Upper lobe of left lung (tissue), 6 donors: ENCODE measurements at regions not wholly inside any gene's neighbourhood (a gene's known extent, or its start where the extent isn't known, plus 50 kb on each side); places are given as distances from the start of the nearest gene placed in this dataset.
A peak's percentile ranks its signal among the peaks of the same experiment; 100 is the strongest.

ENCODE experiments used
- ATAC-seq, 2 donors: fragments of 200-7000 bp; cut with Tn5 transposase; one replicate each; pipeline ENCODE4 v1.9.1; 2022; ENCODE audit warnings: mild to moderate bottlenecking in 2 of 2, moderate library complexity in 2 of 2; ENCODE audit not compliant: low FRiP score in 2 of 2
- DNase-seq, 2 donors: peaks; one replicate each; pipeline ENCODE4 v3.0.0-alpha.2; 2019 to 2020
- H3K27ac ChIP-seq, 4 donors: fragments of 200-600 bp; sonication (generic); one replicate each; pipeline ENCODE4 v1.5.1; 2016 to 2019
- H3K27me3 ChIP-seq, 4 donors: fragments of 200-600 bp; sonication (generic); one replicate each; pipeline ENCODE4 v1.5.1; 2017 to 2019
- H3K36me3 ChIP-seq, 4 donors: fragments of 200-600 bp; sonication (generic); one replicate each; pipeline ENCODE4 v1.5.1; 2016 to 2019
- H3K4me1 ChIP-seq, 4 donors: fragments of 200-600 bp; sonication (generic); one replicate each; pipeline ENCODE4 v1.5.1; 2018 to 2019
- H3K4me3 ChIP-seq, 4 donors: fragments of 200-600 bp; sonication (generic); one replicate each; pipeline ENCODE4 v1.5.1; 2017 to 2019; ENCODE audit warnings: mild to moderate bottlenecking in 2 of 4, moderate library complexity in 1 of 4
- H3K9me3 ChIP-seq, 4 donors: fragments of 200-600 bp; sonication (generic); one replicate each; pipeline ENCODE4 v1.5.1; 2018 to 2019
- EP300 ChIP-seq, 4 donors: sonication (generic); formaldehyde crosslinking; IDR thresholded peaks; one replicate each; pipeline ENCODE4 v1.5.1; 2017; ENCODE audit warnings: antibody characterized with exemption in 4 of 4, control low read depth in 2 of 4
- POLR2A ChIP-seq, 4 donors: fragments of 450-650 bp; IDR thresholded peaks; one replicate each; pipeline ENCODE4 v1.5.1; 2016 to 2017; ENCODE audit warnings: antibody characterized with exemption in 4 of 4, mild to moderate bottlenecking in 2 of 4
- POLR2AphosphoS5 ChIP-seq, 2 donors: sonication (generic); formaldehyde crosslinking; IDR thresholded peaks; one replicate each; pipeline ENCODE4 v1.5.1; 2017; ENCODE audit warnings: antibody characterized with exemption in 2 of 2
- WGBS, 2 donors: methylation state at CpG; one replicate each; pipeline ENCODE4 v1.1.5; 2017 to 2018; 5-methylcytosine and 5-hydroxymethylcytosine counted together
- TF ChIP-seq, protein P1 (sequence below), 6 experiments: fragments of 450-650 bp in 4 of 6; fragments of 200-600 bp in 2 of 6; sonication (generic) in 2 of 6; IDR thresholded peaks; one replicate each; pipeline ENCODE4 v1.5.1; 2016 to 2019; ENCODE audit warnings: antibody characterized with exemption in 6 of 6
- donor health status: DM: no; HTN: no; CAD: no; lungs with moderate emphysema.
- donor health status: DM: no; HTN: yes; CAD: no; lungs with severe emphysema.

DNA sequence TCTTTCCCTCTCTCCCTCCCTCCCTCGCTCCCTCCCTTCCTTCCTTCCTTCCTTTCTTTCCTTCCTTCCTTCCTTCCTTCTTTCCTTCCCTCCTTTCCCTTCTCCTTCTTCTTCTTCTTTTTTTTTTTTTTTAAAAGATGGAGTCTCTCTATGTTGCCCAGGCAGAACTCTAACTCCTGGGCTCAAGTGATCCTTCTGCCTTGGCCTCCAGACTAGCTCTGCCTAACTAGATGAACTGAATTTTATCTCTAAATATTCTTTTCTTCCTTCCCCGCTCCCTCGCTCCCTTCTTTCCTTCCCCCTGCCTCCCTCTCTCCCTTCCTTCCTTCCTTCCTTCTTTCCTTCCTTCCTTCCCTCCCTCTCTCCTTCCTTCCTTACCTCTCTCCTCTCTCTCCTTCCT is 170.5 kb upstream of the LHX5 start:
- TF ChIP-seq POLR2AphosphoS5 (IDR thresholded peaks at IDR 0.05) (no peak), EP300 (IDR thresholded peaks at IDR 0.05) (no peak), POLR2A (IDR thresholded peaks at IDR 0.05) (no peak)
- TF ChIP-seq, protein P1, sequence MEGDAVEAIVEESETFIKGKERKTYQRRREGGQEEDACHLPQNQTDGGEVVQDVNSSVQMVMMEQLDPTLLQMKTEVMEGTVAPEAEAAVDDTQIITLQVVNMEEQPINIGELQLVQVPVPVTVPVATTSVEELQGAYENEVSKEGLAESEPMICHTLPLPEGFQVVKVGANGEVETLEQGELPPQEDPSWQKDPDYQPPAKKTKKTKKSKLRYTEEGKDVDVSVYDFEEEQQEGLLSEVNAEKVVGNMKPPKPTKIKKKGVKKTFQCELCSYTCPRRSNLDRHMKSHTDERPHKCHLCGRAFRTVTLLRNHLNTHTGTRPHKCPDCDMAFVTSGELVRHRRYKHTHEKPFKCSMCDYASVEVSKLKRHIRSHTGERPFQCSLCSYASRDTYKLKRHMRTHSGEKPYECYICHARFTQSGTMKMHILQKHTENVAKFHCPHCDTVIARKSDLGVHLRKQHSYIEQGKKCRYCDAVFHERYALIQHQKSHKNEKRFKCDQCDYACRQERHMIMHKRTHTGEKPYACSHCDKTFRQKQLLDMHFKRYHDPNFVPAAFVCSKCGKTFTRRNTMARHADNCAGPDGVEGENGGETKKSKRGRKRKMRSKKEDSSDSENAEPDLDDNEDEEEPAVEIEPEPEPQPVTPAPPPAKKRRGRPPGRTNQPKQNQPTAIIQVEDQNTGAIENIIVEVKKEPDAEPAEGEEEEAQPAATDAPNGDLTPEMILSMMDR (IDR thresholded peaks at IDR 0.05), result no peak

DNA sequence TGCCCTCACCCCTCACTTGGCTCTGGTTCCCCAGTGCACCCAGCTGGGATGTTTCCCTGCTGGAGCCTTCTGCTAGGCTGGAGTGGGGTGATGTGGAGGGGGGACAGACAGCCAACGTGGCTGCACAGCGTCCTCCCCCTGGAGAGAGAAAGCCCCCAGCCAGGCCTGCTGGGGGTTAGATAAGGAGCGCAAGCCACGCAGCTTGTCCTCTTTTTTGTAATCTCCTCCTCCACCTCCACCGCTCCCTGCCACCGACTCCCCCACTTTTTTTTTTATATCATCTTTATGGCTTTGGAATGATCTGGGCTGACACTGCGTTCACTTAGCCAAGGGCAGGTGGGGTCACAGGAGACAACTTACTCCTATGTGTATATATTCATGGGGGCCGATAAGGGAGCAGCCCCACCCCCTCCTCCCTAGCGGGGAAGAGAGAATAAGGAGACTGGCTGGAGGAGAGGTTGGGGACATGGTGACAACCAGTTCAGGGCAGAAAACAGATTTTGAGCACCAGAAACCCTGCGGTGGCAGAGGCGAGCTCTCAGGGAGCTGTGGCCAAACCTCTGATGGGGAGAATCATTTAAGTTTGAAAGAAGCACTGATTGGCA is 169.9 kb upstream of the LHX5 start:
- WGBS, 2 donors, result 22 to 24% methylated on average over 11 of the region's 11 CpGs
- Histone ChIP-seq H3K9me3 (no peaks in the 10 kb centered on the region), H3K4me1 (peaks cover 0 to 4% (median 0%) of the 10 kb centered on the region in 4 donors), H3K27me3 (peaks cover 0 to 5% (median 2%) of the 10 kb centered on the region in 4 donors), H3K27ac (no peak overlapping the region), H3K36me3 (no peaks in the 10 kb centered on the region), H3K4me3 (no peak overlapping the region)
- ATAC-seq, result no peak
- TF ChIP-seq POLR2AphosphoS5 (IDR thresholded peaks at IDR 0.05) (no peak), POLR2A (IDR thresholded peaks at IDR 0.05) (no peak), EP300 (IDR thresholded peaks at IDR 0.05) (no peak)
- TF ChIP-seq, protein P1 (IDR thresholded peaks at IDR 0.05), result no peak
- no peak for DNase-seq

More for the DNA sequence above, 170.5 kb upstream of the LHX5 start:
- H3K36me3 ChIP-seq, result no peaks in the 10 kb centered on the region
- ATAC-seq (no peak), DNase-seq (no peak)
- no peak overlapping the region for H3K4me3 ChIP-seq
- WGBS, 2 donors, result 70 to 87% methylated on average over 3 of the region's 3 CpGs
- peaks cover 0 to 5% (median 2%) of the 10 kb centered on the region in 4 donors for H3K27me3 ChIP-seq
- no peak overlapping the region for H3K27ac ChIP-seq
- H3K9me3 ChIP-seq, result no peaks in the 10 kb centered on the region
- H3K4me1 ChIP-seq, result peaks cover 0 to 4% (median 0%) of the 10 kb centered on the region in 4 donors

DNA sequence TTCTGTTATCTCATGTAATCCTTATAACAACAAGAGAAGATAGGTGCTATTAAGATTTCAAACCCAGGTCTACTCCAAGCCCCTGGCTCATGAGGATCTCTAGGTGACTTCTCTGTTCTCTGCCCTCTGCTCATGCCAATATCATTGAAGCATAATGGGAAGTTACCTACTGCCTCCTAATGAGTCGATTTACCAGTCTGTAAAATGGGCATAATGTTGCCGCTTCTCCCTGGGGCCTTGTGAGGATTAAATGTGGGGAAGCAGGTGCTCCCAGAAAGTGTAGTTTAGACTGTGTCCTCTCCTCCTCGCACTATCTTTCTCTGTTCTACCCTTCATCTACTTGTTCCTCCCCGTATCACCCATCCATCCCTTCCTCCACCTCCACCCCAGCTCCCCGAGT is 169.2 kb upstream of the LHX5 start:
- H3K27me3 ChIP-seq, result peaks cover 0 to 5% (median 2%) of the 10 kb centered on the region in 4 donors
- H3K4me1 ChIP-seq, result peaks cover 0 to 4% (median 0%) of the 10 kb centered on the region in 4 donors
- no peak for ATAC-seq
- H3K27ac ChIP-seq, result no peak overlapping the region
- TF ChIP-seq, protein P1 (IDR thresholded peaks at IDR 0.05), result no peak
- TF ChIP-seq POLR2AphosphoS5 (IDR thresholded peaks at IDR 0.05) (no peak), EP300 (IDR thresholded peaks at IDR 0.05) (no peak), POLR2A (IDR thresholded peaks at IDR 0.05) (no peak)
- no peak for DNase-seq
- WGBS, 2 donors, result 63 to 64% methylated on average over 5 of the region's 5 CpGs
- no peak overlapping the region for H3K4me3 ChIP-seq
- no peaks in the 10 kb centered on the region for H3K9me3 ChIP-seq
- no peaks in the 10 kb centered on the region for H3K36me3 ChIP-seq

DNA sequence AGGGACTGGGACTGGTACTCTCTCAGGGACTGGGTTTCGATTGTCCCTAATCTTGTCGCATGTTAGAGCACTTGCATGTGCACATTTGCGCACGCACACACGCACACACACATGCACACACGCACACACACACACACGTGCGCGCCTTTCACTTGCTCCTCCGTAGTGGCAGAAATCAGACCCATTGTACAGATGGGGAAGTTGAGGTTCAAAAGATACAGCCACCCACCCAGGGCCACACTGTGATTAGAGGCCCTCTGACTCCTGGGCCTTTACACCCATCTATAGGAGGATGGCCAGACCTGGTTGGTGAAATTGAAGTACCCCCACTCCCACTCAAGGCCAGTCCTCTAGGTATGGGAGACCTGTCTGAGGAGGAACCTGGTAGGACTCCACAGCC is 167.8 kb upstream of the LHX5 start:
- peaks cover 0 to 4% (median 0%) of the 10 kb centered on the region in 4 donors for H3K4me1 ChIP-seq
- peaks cover 0 to 5% (median 2%) of the 10 kb centered on the region in 4 donors for H3K27me3 ChIP-seq
- H3K27ac ChIP-seq, result no peak overlapping the region
- no peak for ATAC-seq
- TF ChIP-seq, protein P1 (IDR thresholded peaks at IDR 0.05), result no peak
- no peak for TF ChIP-seq POLR2AphosphoS5 (IDR thresholded peaks at IDR 0.05)
- TF ChIP-seq EP300 (IDR thresholded peaks at IDR 0.05), result no peak
- TF ChIP-seq POLR2A (IDR thresholded peaks at IDR 0.05), result no peak
- 83 to 88% methylated on average over 10 of the region's 10 CpGs for WGBS, 2 donors
- H3K4me3 ChIP-seq, result no peak overlapping the region
- peak in 1 of 2 donors; percentile 13 for DNase-seq
- H3K36me3 ChIP-seq, result no peaks in the 10 kb centered on the region
- no peaks in the 10 kb centered on the region for H3K9me3 ChIP-seq

DNA sequence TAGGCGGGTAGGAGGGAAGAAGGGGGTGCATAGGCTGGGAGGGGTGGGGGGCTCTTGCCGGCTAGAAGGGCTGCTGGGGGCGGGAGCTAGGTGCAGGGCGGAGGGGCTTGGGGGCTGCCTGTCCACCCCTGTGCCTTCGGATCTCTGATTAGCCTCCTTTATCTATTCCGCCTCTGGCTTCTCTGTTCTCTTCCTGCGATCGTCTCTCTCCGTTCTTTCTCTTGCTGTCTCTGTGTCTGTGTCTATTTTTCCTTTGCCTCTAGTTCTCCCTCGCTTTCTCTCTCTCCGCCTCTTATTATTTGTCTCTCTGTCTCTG is 166.7 kb upstream of the LHX5 start:
- Histone ChIP-seq H3K27me3 (peaks cover 0 to 5% (median 2%) of the 10 kb centered on the region in 4 donors), H3K9me3 (no peaks in the 10 kb centered on the region), H3K27ac (no peak overlapping the region), H3K4me1 (peaks cover 0 to 4% (median 0%) of the 10 kb centered on the region in 4 donors), H3K4me3 (no peak overlapping the region), H3K36me3 (no peaks in the 10 kb centered on the region)
- 15 to 21% methylated on average over 11 of the region's 11 CpGs for WGBS, 2 donors
- TF ChIP-seq POLR2AphosphoS5 (IDR thresholded peaks at IDR 0.05), result no peak
- ATAC-seq, result no peak
- DNase-seq, result no peak
